PC-3 (cell line): ENCODE measurements at regions not wholly inside any gene's neighbourhood (a gene's known extent, or its start where the extent isn't known, plus 50 kb on each side); places are given as distances from the start of the nearest gene placed in this dataset.

ENCODE experiments used
- ATAC-seq: fragments of 200-7000 bp; cut with Tn5 transposase; 2 replicates; pipeline ENCODE4 v1.9.1; 2020; ENCODE audit warnings: mild to moderate bottlenecking, moderate library complexity
- BruUV-seq: library from RNA; stranded (reverse); fragments of 400-500 nt; replicated peaks from 2 replicates; lab custom pipeline; 2021; lab: Mats Ljungman, UMichigan
- CTCF ChIA-PET: fragments of 300-600 bp; sonication (Branson Sonifier 250); formaldehyde crosslinking; loops from one replicate; lab custom pipeline; 2022; ENCODE audit warnings: antibody characterized with exemption; lab: Charles Lee
- POLR2A ChIA-PET: fragments of 300-600 bp; sonication (Branson Sonifier 250); formaldehyde crosslinking; loops from one replicate; lab custom pipeline; 2022; ENCODE audit warnings: antibody characterized with exemption; ENCODE audit not compliant: unreplicated experiment; lab: Charles Lee
- DNase-seq: peaks from one replicate; pipeline ENCODE4 v3.0.0-alpha.2; 2015
- H2AFZ ChIP-seq: fragments of 300-600 bp; sonication (generic); 2 replicates; pipeline ENCODE4 v1.6.0; 2016; ENCODE audit warnings: antibody characterized with exemption, low read length
- H3F3A ChIP-seq: fragments of 300-600 bp; sonication (generic); one replicate; pipeline ENCODE4 v1.6.0; 2017; ENCODE audit warnings: antibody characterized with exemption, low read length, control low read depth, mild to moderate bottlenecking; ENCODE audit not compliant: unreplicated experiment
- H3K27ac ChIP-seq: fragments of 300-600 bp; sonication (generic); 2 replicates; pipeline ENCODE4 v1.5.1; 2016; ENCODE audit warnings: mild to moderate bottlenecking, low read length
- H3K27me3 ChIP-seq: fragments of 300-600 bp; sonication (generic); 2 replicates; pipeline ENCODE4 v1.6.1; 2016; ENCODE audit warnings: low read length, mixed read lengths
- H3K36me3 ChIP-seq: fragments of 300-600 bp; sonication (generic); 2 replicates; pipeline ENCODE4 v1.6.1; 2016; ENCODE audit warnings: low read depth, mixed run types, low read length, mixed read lengths
- H3K4me1 ChIP-seq: fragments of 300-600 bp; sonication (generic); 2 replicates; pipeline ENCODE4 v1.5.1; 2016; ENCODE audit warnings: low read length; ENCODE audit not compliant: insufficient read depth
- H3K4me2 ChIP-seq: fragments of 300-600 bp; sonication (generic); 2 replicates; pipeline ENCODE4 v1.6.0; 2016; ENCODE audit warnings: low read length
- H3K4me3 ChIP-seq: fragments of 300-600 bp; sonication (generic); 2 replicates; pipeline ENCODE4 v1.5.1; 2016; ENCODE audit warnings: mild to moderate bottlenecking, low read length, mixed read lengths
- H3K79me2 ChIP-seq: fragments of 300-600 bp; sonication (generic); 2 replicates; pipeline ENCODE4 v1.6.1; 2017; ENCODE audit warnings: low read length, mixed read lengths
- H3K9ac ChIP-seq: fragments of 300-600 bp; sonication (generic); 2 replicates; pipeline ENCODE4 v1.6.0; 2016; ENCODE audit warnings: mild to moderate bottlenecking, low read length
- H3K9me2 ChIP-seq: fragments of 300-600 bp; sonication (generic); replicated peaks from 2 replicates; pipeline ENCODE4 v1.6.1; 2016; ENCODE audit warnings: mixed run types, low read length, mixed read lengths
- H3K9me3 ChIP-seq: fragments of 300-600 bp; sonication (generic); 2 replicates; pipeline ENCODE4 v1.6.1; 2016; ENCODE audit warnings: low read length, mixed read lengths
- H4K20me1 ChIP-seq: fragments of 300-600 bp; sonication (generic); 2 replicates; pipeline ENCODE4 v1.6.1; 2016; ENCODE audit warnings: low read length, mixed read lengths
- EZH2 ChIP-seq: fragments of 300-600 bp; sonication (generic); IDR thresholded peaks from one replicate; pipeline ENCODE4 v1.6.1; 2017; ENCODE audit warnings: antibody characterized with exemption, mild to moderate bottlenecking, low read length; ENCODE audit not compliant: unreplicated experiment
- EZH2phosphoT487 ChIP-seq: fragments of 300-600 bp; sonication (generic); IDR thresholded peaks from 2 replicates; pipeline ENCODE4 v1.6.1; 2018; ENCODE audit warnings: mild to moderate bottlenecking, antibody characterized with exemption, low read length, borderline replicate concordance
- intact Hi-C: fragments of 100-400 bp; cut with micrococcal nuclease; formaldehyde crosslinking; loops from 2 replicates; pipeline ENCODE4 v1.9.0; 2023
- TF ChIP-seq, protein P1 (sequence below): fragments of 300-600 bp; sonication (generic); conservative IDR thresholded peaks from 2 replicates; pipeline ENCODE4 v1.5.1; 2017; ENCODE audit warnings: antibody characterized with exemption, low read depth, mild to moderate bottlenecking, low read length

DNA sequence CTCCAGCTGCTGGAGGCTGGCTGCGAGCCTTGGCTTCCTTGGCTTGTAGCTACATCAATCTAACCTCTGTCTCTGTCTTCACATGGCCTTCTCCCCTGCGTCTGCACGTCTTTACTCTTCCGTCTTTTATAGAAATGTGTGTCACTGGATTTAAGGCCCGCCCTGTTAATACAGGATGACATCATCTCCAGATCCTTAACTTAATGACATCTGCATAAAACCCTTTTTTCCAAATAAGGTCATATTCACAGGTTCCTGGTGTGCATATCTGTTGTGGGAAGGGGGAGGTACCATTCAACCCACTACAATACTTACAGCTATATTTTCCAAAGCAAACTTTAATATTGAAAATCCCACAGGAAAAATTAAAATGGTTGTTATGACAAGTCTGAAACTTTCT lies 165.3 kb upstream of the FOXD3 start:
- ATAC-seq (no peak), DNase-seq (no peak)
- Histone ChIP-seq H3K4me2 (no peak overlapping the region), H3K36me3 (no peaks in the 10 kb centered on the region), H3K9me3 (no peaks in the 10 kb centered on the region), H3K9me2 (no peaks in the 10 kb centered on the region), H3K27ac (no peak overlapping the region), H3K9ac (no peak overlapping the region), H3K27me3 (peaks cover 76% of the 10 kb centered on the region), H2AFZ (no peak overlapping the region), H3F3A (no peaks in the 10 kb centered on the region), H3K4me1 (no peaks in the 10 kb centered on the region), H4K20me1 (no peaks in the 10 kb centered on the region), H3K4me3 (no peak overlapping the region), H3K79me2 (no peaks in the 10 kb centered on the region)
- CTCF ChIA-PET = no interaction called here
- intact Hi-C loops = no loop called here
- no peak for TF ChIP-seq EZH2phosphoT487
- TF ChIP-seq, protein P1, sequence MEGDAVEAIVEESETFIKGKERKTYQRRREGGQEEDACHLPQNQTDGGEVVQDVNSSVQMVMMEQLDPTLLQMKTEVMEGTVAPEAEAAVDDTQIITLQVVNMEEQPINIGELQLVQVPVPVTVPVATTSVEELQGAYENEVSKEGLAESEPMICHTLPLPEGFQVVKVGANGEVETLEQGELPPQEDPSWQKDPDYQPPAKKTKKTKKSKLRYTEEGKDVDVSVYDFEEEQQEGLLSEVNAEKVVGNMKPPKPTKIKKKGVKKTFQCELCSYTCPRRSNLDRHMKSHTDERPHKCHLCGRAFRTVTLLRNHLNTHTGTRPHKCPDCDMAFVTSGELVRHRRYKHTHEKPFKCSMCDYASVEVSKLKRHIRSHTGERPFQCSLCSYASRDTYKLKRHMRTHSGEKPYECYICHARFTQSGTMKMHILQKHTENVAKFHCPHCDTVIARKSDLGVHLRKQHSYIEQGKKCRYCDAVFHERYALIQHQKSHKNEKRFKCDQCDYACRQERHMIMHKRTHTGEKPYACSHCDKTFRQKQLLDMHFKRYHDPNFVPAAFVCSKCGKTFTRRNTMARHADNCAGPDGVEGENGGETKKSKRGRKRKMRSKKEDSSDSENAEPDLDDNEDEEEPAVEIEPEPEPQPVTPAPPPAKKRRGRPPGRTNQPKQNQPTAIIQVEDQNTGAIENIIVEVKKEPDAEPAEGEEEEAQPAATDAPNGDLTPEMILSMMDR = no peak
- TF ChIP-seq EZH2 = no peak
- POLR2A ChIA-PET = no interaction called here
- no TSS peak for BruUV-seq

DNA sequence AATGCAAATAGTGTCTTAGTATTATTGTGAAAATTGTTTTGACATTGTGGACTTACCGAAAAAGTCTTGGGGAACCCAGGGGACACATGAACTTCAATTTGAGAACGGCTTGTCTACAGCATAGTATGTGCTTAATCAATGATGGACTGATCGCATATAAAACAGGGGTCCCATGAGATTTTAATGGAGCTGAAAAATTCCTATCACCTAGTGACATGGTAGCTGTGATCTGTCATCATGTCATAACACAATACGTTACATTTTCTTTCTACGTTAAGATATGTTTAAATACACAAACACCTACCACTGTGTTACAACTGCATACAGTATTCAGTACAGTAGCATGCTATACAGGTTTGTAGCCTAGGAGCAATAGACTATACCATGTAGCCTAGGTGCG lies 153.3 kb upstream of the FOXD3 start:
- Histone ChIP-seq H3K4me2 (no peak overlapping the region), H3K27me3 (peaks cover 78% of the 10 kb centered on the region), H3K4me1 (no peaks in the 10 kb centered on the region), H3K79me2 (no peaks in the 10 kb centered on the region), H3K9ac (no peak overlapping the region), H3K27ac (no peak overlapping the region), H4K20me1 (no peaks in the 10 kb centered on the region), H2AFZ (no peak overlapping the region), H3K9me3 (no peaks in the 10 kb centered on the region), H3K36me3 (no peaks in the 10 kb centered on the region), H3F3A (no peaks in the 10 kb centered on the region), H3K9me2 (no peaks in the 10 kb centered on the region), H3K4me3 (no peak overlapping the region)
- ChIA-PET CTCF (no interaction called here), POLR2A (no interaction called here)
- no peak for DNase-seq
- intact Hi-C loops = no loop called here
- no peak for TF ChIP-seq EZH2phosphoT487
- TF ChIP-seq EZH2 = no peak
- TF ChIP-seq, protein P1 = no peak
- no peak for ATAC-seq
- BruUV-seq = no TSS peak

DNA sequence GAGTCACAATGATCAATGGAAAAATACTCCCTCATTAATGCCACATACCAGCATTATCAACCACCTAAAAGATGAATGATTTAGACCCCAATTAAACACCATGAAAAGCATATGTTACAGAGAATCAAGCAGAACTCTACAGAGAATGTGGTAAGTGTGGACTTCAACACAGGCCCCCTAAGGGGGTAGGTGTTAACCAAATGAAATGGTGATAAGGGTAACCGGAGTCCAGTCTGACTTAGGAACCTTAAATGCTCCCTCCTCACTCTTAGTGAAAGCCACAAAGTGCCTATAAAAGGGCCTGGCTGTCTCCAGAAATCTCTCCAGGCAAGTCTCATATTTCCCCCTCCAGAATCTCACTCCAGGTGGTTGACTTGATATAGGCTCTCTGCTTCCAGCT lies 149.2 kb upstream of the FOXD3 start:
- H2AFZ ChIP-seq = no peak overlapping the region
- no peaks in the 10 kb centered on the region for H4K20me1 ChIP-seq
- ChIA-PET POLR2A (interaction anchor here (0.6 kb wide), 1 partner anchor 268 kb away, joined by 6 read pairs; no protein-coding TSS in a partner anchor), CTCF (no interaction called here)
- ATAC-seq (no peak), DNase-seq (no peak)
- intact Hi-C loops = no loop called here
- H3K9me2 ChIP-seq = no peaks in the 10 kb centered on the region
- H3F3A ChIP-seq = no peaks in the 10 kb centered on the region
- H3K4me2 ChIP-seq = no peak overlapping the region
- H3K27me3 ChIP-seq = peaks cover 53% of the 10 kb centered on the region
- H3K9me3 ChIP-seq = no peaks in the 10 kb centered on the region
- H3K9ac ChIP-seq = no peak overlapping the region
- no peaks in the 10 kb centered on the region for H3K4me1 ChIP-seq
- TF ChIP-seq EZH2 (no peak), EZH2phosphoT487 (no peak)
- TF ChIP-seq, protein P1 = no peak
- BruUV-seq = no TSS peak
- H3K36me3 ChIP-seq = no peaks in the 10 kb centered on the region
- H3K4me3 ChIP-seq = no peak overlapping the region
- H3K27ac ChIP-seq = no peak overlapping the region
- no peaks in the 10 kb centered on the region for H3K79me2 ChIP-seq
